Astrocyte (in vitro differentiated cells and primary cell): ENCODE measurements at regions not wholly inside any gene's neighbourhood (a gene's known extent, or its start where the extent isn't known, plus 50 kb on each side); places are given as distances from the start of the nearest gene placed in this dataset.
A peak's percentile ranks its signal among the peaks of the same experiment; 100 is the strongest.

Experiments used
- DNase-seq: peaks from one replicate; pipeline ENCODE4 v3.0.0-alpha.2; 2010; ENCODE audit warnings: low read depth
- FAIRE-seq: peaks from 2 replicates; lab custom pipeline; 2011; peaks lifted over from hg19 to GRCh38; lab: Jason Lieb, UNC
- H2AFZ ChIP-seq: 2 replicates; pipeline ENCODE4 v1.6.0; 2012; ENCODE audit warnings: low read depth, low read length, inconsistent platforms
- H3K27ac ChIP-seq: 2 replicates; pipeline ENCODE4 v1.5.1; 2011; ENCODE audit warnings: low read depth, low read length, inconsistent platforms
- H3K27me3 ChIP-seq: 2 replicates; pipeline ENCODE4 v1.6.0; 2011; ENCODE audit warnings: low read length, inconsistent platforms; ENCODE audit not compliant: insufficient read depth
- H3K36me3 ChIP-seq: 2 replicates; pipeline ENCODE4 v1.5.1; 2011; ENCODE audit warnings: low read length, inconsistent platforms; ENCODE audit not compliant: insufficient read depth
- H3K4me1 ChIP-seq: 2 replicates; pipeline ENCODE4 v1.5.1; 2011; ENCODE audit warnings: low read length, inconsistent platforms; ENCODE audit not compliant: insufficient read depth
- H3K4me2 ChIP-seq: 2 replicates; pipeline ENCODE4 v1.6.0; 2012; ENCODE audit warnings: low read length, inconsistent platforms
- H3K4me3 ChIP-seq: 2 replicates; pipeline ENCODE4 v1.5.1; 2011; ENCODE audit warnings: low read depth, mild to moderate bottlenecking, low read length, inconsistent platforms; ENCODE audit not compliant: insufficient read depth
- H3K79me2 ChIP-seq: 2 replicates; pipeline ENCODE4 v1.6.0; 2012; ENCODE audit warnings: mild to moderate bottlenecking, low read length, inconsistent platforms; ENCODE audit not compliant: insufficient read depth
- H3K9ac ChIP-seq: 2 replicates; pipeline ENCODE4 v1.6.0; 2012; ENCODE audit warnings: mild to moderate bottlenecking, low read length, inconsistent platforms
- H3K9me3 ChIP-seq: 2 replicates; pipeline ENCODE4 v1.5.1; 2012; ENCODE audit warnings: low read depth, mild to moderate bottlenecking, low read length, inconsistent platforms; ENCODE audit not compliant: insufficient read depth
- H4K20me1 ChIP-seq: 2 replicates; pipeline ENCODE4 v1.6.0; 2012; ENCODE audit warnings: low read length, inconsistent platforms; ENCODE audit not compliant: insufficient read depth
- H3K27ac Mint-ChIP-seq: one replicate; pipeline ENCODE4 v1.8.0; 2021; ENCODE audit warnings: mild to moderate bottlenecking, mixed read lengths; ENCODE audit not compliant: unreplicated experiment
- H3K27me3 Mint-ChIP-seq: one replicate; pipeline ENCODE4 v1.8.0; 2021; ENCODE audit warnings: low read depth, mixed read lengths; ENCODE audit not compliant: unreplicated experiment
- H3K36me3 Mint-ChIP-seq: one replicate; pipeline ENCODE4 v1.8.0; 2021; ENCODE audit warnings: low read depth, mixed read lengths; ENCODE audit not compliant: unreplicated experiment
- H3K4me1 Mint-ChIP-seq: one replicate; pipeline ENCODE4 v1.8.0; 2021; ENCODE audit warnings: low read depth, mixed read lengths; ENCODE audit not compliant: unreplicated experiment
- H3K4me3 Mint-ChIP-seq: one replicate; pipeline ENCODE4 v1.8.0; 2021; ENCODE audit warnings: mild to moderate bottlenecking, moderate library complexity, mixed read lengths; ENCODE audit not compliant: unreplicated experiment
- H3K9me3 Mint-ChIP-seq: one replicate; pipeline ENCODE4 v1.8.0; 2021; ENCODE audit warnings: mild to moderate bottlenecking, mixed read lengths; ENCODE audit not compliant: unreplicated experiment
- CTCF ChIP-seq: IDR thresholded peaks from 2 replicates; pipeline ENCODE4 v1.5.1; 2011; ENCODE audit warnings: low read depth, mild to moderate bottlenecking, inconsistent platforms, low read length, moderate library complexity; ENCODE audit not compliant: insufficient read depth
- EZH2 ChIP-seq: IDR thresholded peaks from 2 replicates; pipeline ENCODE4 v1.6.1; 2012; ENCODE audit warnings: mild to moderate bottlenecking, low read length, inconsistent platforms; ENCODE audit not compliant: insufficient read depth

DNA sequence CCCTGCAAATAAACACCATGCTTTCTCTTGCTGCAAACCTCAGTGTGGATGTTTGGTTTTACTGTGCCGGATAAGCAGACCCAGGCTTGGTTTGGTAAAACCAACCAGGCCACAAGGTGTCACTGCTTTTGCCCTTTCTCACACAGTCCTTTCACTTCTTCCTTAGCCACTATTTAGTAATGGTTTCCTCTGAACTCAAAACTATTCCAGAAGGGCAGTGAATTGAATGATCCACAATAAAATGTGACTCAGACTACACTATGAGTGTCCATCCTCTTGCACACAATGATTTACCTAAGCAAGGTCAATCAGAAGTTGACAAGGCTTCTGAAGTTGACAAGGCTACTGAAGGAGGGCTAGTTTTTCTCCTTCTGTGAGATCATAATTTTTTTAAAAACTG, 552.4 kb upstream of the CCDC54 start:
- no peak overlapping the region for H3K4me3 Mint-ChIP-seq
- H3K9ac ChIP-seq = no peak overlapping the region
- H3K27ac Mint-ChIP-seq = peak overlapping the region; percentile 64
- peaks cover 2% of the 10 kb centered on the region for H3K9me3 Mint-ChIP-seq
- H3K79me2 ChIP-seq = no peaks in the 10 kb centered on the region
- peak overlapping the region; percentile 6 for H3K4me2 ChIP-seq
- peak overlapping the region; percentile 80 for H3K27ac ChIP-seq
- peak; percentile 80 for DNase-seq
- no peaks in the 10 kb centered on the region for H4K20me1 ChIP-seq
- no peaks in the 10 kb centered on the region for H3K27me3 ChIP-seq
- peaks cover 44% of the 10 kb centered on the region for H3K4me1 ChIP-seq
- H3K9me3 ChIP-seq = no peaks in the 10 kb centered on the region
- peak; percentile 76 for FAIRE-seq
- no peaks in the 10 kb centered on the region for H3K36me3 ChIP-seq
- H3K4me3 ChIP-seq = no peak overlapping the region
- TF ChIP-seq CTCF (peak; percentile 26), EZH2 (no peak)
- H3K4me1 Mint-ChIP-seq = peaks cover 51% of the 10 kb centered on the region
- H2AFZ ChIP-seq = peak overlapping the region; percentile 20
- no peaks in the 10 kb centered on the region for H3K27me3 Mint-ChIP-seq
- no peaks in the 10 kb centered on the region for H3K36me3 Mint-ChIP-seq

DNA sequence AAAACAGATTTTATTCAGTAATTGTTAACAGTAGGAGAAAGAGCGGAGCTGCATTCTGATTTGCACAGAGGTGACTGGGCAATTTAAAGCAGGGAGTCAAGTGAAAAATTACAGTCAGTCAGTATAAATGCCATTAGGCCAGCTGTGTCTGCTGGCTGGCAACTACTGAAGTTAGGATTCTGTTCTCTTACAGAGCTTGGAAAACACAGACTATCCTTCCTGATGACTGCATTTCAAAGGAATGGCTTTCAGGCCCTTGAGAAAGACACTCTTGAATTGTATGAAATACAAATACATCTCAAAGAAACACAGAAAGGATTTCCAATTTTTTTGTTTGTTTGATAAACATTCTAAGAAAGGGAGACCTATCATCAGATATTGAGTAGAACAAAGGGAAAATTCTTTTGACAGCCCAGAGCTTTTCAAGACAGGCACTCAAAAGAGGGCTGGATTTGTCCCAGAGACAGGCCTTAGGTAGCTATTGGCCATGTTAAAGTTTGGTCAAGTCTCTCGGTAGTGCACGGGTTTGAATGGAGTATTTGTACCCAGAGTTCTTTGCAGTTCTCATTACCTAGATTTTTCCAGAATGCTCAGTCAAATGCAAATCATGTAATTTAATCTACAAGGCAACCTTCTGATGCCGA, 551.2 kb upstream of the CCDC54 start:
- peaks cover 57% of the 10 kb centered on the region for H3K4me1 Mint-ChIP-seq
- peak; percentile 93 for FAIRE-seq
- no peaks in the 10 kb centered on the region for H3K27me3 Mint-ChIP-seq
- peak; percentile 90 for DNase-seq
- peak overlapping the region; percentile 80 for H3K27ac ChIP-seq
- H3K4me3 Mint-ChIP-seq = no peak overlapping the region
- no peaks in the 10 kb centered on the region for H3K36me3 ChIP-seq
- H2AFZ ChIP-seq = peak overlapping the region; percentile 12
- peaks cover 1% of the 10 kb centered on the region for H3K36me3 Mint-ChIP-seq
- H3K4me1 ChIP-seq = peaks cover 44% of the 10 kb centered on the region
- H3K9me3 Mint-ChIP-seq = peaks cover 2% of the 10 kb centered on the region
- H3K9me3 ChIP-seq = no peaks in the 10 kb centered on the region
- peak overlapping the region; percentile 46 for H3K9ac ChIP-seq
- no peaks in the 10 kb centered on the region for H4K20me1 ChIP-seq
- peak overlapping the region; percentile 22 for H3K4me2 ChIP-seq
- H3K4me3 ChIP-seq = no peak overlapping the region
- no peaks in the 10 kb centered on the region for H3K27me3 ChIP-seq
- no peaks in the 10 kb centered on the region for H3K79me2 ChIP-seq
- peak overlapping the region; percentile 95 for H3K27ac Mint-ChIP-seq
- no peak for TF ChIP-seq CTCF
- TF ChIP-seq EZH2 = no peak

GRCh38 chr3:106826791-106827311, 550.4 kb upstream of the CCDC54 start:
- Histone ChIP-seq H3K4me2 (peak overlapping the region; percentile 39), H3K27ac (peak overlapping the region; percentile 80)
- peaks cover 57% of the 10 kb centered on the region for H3K4me1 Mint-ChIP-seq

More at GRCh38 chr3:106826791-106827311, 550.4 kb upstream of the CCDC54 start:
- H3K9me3 Mint-ChIP-seq = peaks cover 6% of the 10 kb centered on the region
- Histone ChIP-seq H3K27me3 (no peaks in the 10 kb centered on the region), H4K20me1 (no peaks in the 10 kb centered on the region), H3K9me3 (peaks cover under 1% of the 10 kb centered on the region), H2AFZ (peak overlapping the region; percentile 7), H3K9ac (peak overlapping the region; percentile 46), H3K4me1 (peaks cover 44% of the 10 kb centered on the region), H3K79me2 (no peaks in the 10 kb centered on the region), H3K36me3 (no peaks in the 10 kb centered on the region), H3K4me3 (no peak overlapping the region)
- no peaks in the 10 kb centered on the region for H3K27me3 Mint-ChIP-seq
- DNase-seq = peak; percentile 75
- H3K27ac Mint-ChIP-seq = peak overlapping the region; percentile 95
- H3K4me3 Mint-ChIP-seq = no peak overlapping the region
- FAIRE-seq = peak; percentile 60
- H3K36me3 Mint-ChIP-seq = peaks cover 1% of the 10 kb centered on the region
- TF ChIP-seq EZH2 (no peak), CTCF (no peak)
